Amniotic epithelial cell (primary cell): ENCODE measurements at regions not wholly inside any gene's neighbourhood (a gene's known extent, or its start where the extent isn't known, plus 50 kb on each side); places are given as distances from the start of the nearest gene placed in this dataset.

Source experiments
- DNase-seq: peaks from one replicate; pipeline ENCODE4 v3.0.0-alpha.2; 2010; ENCODE audit warnings: low read depth

- no peak for DNase-seq
These were observed 793.0 kb upstream of the ID2 start for GRCh38 chr2:7888876-7889275.

GRCh38 chr2:7891312-7891711, 790.5 kb upstream of the ID2 start:
- DNase-seq, result no peak

GRCh38 chr2:7895289-7895688, 786.6 kb upstream of the ID2 start:
- DNase-seq, result no peak

- no peak for DNase-seq
These were observed 784.8 kb upstream of the ID2 start for GRCh38 chr2:7896940-7897487.

- DNase-seq, result no peak
These were observed 782.6 kb upstream of the ID2 start for GRCh38 chr2:7899241-7899640.

DNA sequence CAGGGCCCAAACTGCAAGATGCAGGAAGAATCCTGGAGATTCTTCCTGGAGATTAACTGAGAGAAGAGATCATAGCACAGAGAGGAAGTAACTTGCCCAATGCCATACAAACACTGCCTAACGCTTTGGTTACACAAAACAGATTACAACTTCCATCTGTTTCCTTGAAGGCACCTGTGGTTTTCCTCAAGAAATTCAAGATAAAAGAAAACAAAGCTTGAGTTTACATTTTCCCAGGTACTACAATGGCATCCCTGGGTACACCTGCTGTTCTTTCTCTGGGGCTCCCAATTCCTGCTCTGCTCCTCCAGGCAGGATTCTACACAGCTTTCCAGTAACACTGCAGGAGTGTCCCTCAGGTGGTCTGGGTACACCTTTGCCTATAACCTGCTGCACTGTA, 781.9 kb upstream of the ID2 start:
- DNase-seq, result no peak

DNA sequence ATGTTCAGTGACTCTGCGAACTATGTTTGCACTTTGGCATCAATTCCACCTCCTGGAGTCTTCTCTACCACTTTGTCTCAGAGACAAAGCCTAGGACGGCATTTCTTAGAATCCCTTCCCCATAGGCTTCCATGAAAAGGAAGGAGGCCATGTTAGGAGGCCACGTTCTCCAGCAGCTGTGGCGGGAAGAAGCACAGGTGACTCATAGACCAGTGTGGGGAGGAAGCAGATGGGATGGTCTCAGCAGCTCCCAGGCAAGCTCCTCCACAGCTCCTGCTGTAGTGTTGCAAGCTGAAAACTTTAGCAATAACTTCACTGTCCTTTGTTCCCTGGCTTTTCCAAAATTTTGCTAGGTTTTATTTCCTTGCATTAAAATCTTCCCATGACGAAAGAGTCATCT, 781.3 kb upstream of the ID2 start:
- DNase-seq, result peak; percentile 17

DNA sequence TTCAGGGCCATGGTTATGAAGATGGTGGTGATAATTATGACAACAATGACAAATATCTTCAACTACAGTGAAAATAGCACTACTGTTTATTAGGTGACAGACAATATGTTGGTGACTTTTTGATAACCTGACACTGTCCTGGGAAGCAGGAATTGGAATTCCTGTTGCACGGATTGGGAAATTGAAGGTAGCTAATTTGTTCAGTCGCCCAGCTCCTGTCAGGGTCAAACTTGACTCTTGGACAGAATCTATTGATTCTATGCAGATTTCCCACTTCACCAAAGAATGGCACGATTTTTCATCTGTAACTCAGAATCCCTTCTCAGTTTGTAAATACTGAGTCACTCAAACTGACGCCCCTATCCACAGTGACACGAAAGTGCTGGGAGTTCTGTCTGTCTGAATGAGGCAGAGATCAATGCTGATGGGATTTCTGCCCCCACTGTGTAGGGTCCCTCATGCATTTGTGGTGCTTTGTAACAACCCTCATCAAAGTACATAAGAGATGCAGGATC, 779.5 kb upstream of the ID2 start:
- no peak for DNase-seq

GRCh38 chr2:7904319-7904718, 777.5 kb upstream of the ID2 start:
- no peak for DNase-seq

GRCh38 chr2:7905756-7906155, 776.1 kb upstream of the ID2 start:
- DNase-seq, result no peak

- no peak for DNase-seq
These were observed 775.4 kb upstream of the ID2 start for GRCh38 chr2:7906431-7906830.

- DNase-seq, result no peak
These were observed 774.8 kb upstream of the ID2 start for GRCh38 chr2:7907041-7907440.

- DNase-seq, result no peak
These were observed 771.1 kb upstream of the ID2 start for GRCh38 chr2:7910752-7911151.

DNA sequence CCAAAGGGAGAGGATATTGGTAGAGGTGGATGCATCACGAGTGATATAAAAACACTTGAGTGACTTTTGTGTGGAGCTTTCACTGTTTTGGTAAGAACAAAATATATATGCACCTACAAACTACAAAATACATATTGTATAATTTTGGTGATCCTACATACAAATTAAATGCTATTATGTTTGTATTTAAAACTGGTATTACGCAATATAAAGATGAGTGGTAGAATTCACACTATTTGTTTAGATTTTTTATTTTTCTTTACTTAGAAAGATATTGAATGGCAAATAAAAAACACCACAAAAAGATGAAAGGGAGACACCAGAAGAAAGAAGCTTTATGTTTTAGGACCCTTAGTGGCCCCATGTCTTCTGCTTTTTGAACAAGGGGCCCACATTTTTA, 770.7 kb upstream of the ID2 start:
- DNase-seq, result no peak

DNA sequence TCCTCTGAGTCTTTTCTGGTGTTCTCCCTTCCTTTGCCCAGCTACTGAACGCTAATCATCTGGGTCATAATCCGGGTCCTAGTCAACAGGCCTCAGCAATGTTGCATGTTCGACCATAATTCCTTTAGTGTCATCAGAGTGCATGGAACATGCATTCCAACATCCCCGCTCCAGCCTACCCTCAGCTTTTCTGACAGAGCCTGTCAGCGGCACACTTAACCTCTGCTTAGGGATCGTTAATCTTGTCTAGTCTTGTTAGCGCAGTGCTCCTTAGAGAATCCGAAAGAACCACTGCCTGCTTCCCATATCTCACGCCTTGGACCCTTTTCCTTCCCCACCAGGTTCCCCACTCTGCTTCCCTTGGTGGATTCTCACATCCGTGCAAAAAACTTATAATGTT, 767.9 kb upstream of the ID2 start:
- DNase-seq, result no peak

GRCh38 chr2:7915302-7916091, 766.4 kb upstream of the ID2 start:
- DNase-seq, result no peak

DNA sequence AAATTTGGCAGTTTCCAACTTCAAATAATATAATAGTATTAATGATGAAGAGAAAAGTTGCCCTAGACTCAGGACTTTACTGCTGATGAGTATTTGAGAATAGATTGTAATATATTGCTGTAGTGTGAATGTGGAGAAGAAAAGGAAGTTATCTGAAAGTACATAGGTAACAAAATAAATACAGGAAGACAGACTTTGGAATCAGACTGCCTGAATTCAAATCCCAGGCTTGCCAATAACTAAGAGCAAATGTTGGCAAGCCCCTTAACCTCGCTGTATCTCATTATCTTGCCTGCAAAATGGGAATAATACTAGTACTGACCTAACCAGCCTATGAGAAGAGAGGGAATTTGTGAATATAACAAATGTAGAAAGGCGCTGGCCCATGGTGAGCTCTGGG, 765.2 kb upstream of the ID2 start:
- DNase-seq, result no peak

DNA sequence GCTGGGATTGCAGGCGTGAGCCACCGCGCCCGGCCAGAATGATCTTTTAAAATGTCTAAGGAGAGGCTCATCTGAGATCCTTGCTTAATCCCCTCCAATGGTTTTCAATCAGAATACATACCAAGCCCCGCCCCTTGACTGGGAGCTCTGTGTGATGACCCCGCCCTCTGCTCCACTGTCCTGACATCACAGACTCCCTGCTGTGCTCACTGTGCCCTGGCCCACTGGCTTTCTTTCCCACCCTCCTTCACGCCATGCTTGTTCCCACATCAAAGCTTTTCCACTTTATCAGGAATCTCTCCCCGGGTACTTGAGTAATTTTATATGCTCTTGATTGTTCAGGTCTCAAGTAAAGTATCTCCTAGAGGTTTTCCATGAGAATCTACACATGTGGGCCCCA, 762.3 kb upstream of the ID2 start:
- no peak for DNase-seq

DNA sequence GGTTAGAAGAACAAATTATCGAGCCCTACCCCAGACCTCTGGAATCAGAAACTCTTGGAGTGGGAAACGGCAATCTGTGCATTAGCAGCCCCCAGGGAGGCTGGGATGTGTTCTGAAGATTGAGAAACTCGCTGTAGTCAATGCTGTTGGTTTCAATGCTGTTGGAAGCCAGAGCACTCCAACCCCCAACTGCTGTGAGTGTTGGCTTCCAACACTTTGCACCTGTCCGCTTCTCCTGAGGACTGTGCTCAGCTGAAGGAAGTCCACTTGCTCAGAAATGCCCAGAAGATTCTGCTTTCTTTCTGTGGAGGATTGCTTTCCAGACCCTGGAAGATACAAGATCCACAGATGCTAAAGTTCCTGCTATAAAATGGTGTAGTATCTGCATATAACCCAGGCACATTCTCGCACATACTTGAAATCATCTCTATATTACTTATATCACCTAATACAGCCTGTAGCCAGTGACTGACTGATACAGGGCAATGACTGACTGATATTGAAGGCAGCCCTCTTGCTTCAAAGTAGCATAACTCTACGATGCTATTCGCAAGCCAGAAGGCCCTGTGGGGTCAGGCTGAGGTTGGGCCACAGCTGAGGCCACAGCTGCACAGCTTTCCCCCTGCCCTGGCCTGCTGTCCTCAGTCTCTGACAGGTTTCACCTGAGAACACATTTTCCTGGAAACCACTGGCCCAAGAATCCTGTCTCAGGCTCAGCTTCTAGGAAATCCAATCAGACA, 757.7 kb upstream of the ID2 start:
- DNase-seq, result no peak

GRCh38 chr2:7925506-7925905, 756.4 kb upstream of the ID2 start:
- DNase-seq, result no peak

DNA sequence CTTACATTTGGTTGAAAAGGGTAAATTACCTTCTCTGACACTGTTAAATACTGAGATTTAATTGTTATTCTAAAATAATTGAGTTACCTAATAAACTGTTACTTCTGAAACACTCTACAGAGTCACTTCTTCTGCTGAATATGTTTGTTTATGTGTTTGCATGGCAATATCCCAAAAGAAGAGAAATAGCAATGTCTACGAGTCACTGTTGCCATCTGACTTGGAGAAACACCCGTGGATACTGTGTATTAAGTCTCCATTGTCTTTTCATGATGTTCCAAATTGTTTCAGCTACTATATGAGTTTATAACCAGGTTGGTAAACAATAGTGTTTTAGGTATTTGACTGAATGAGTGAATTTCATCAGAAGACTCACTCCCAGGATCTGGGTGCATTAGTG, 754.2 kb upstream of the ID2 start:
- peak; percentile 4 for DNase-seq

GRCh38 chr2:7929281-7929680, 752.6 kb upstream of the ID2 start:
- no peak for DNase-seq
